ENCODE measurements at regions not wholly inside any gene's neighbourhood (a gene's known extent, or its start where the extent isn't known, plus 50 kb on each side); places are given as distances from the start of the nearest gene placed in this dataset.
"Not testable (repeated sequence)": the region's sequence is repeated elsewhere in the genome, so short reads cannot be mapped to it uniquely, and the experiment has no call there.

DNA sequence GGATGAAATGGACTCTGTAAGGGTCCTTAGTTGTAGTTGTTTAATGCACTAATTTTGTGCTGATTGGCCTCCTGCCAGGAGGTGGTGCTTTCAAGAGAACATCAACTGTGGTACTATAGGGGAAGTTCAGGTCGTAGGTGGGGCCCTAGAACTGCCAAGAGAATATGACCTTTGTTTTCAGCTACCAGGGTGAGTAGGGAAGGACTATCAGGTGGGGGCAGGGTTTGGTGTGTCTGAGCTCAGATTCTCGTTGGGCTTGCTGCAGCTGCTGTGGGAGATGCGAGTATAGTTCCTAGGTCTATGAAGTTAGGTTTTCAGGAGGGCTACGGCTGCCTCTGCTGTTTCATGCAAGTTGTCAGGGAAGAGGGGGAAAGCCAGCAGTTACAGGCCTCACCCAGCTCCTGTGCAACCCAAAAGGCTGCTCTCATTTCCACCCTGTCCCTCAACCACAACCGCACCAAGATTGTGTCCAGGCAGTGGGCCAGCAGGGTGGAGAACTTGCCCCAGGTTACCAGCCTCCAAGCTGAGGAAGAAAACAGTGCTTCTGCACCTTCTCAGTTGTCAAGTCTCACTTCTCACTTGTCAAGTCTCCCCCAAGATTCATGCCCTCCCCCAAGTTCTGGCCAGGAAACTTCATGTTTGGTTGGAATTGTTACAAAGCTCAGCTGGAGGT, 626.5 kb upstream of the MAP3K7 start:
- no peak for DNase-seq

DNA sequence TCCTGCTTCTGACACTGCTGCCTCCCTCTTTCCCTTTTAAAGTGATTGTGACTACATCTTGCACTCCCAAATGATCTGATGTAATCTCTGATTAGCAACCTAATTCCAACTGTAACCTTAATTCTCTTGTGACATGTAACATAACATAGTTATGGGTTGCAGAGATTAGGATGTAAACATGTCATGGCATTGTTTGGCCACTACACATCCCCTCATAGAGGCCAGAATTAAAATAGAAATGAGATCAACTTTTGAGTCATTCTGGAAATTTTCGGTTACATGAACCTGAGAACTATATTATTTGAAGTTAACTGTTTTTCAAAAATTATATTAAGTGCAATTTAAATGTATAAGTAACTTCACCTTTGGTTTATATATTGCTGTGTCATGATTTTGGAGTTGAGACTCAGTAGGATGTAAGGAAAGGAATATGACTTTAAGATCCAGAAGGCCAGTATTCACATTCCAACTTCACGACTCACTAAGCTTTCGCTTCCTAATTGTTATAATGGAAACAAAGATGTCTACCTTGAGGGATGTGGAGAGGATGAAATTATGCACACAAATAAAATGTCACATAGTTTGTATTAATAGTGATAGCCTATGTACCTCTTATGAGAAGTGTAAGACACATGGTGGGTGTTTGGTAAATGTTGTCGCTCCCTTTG, 611.9 kb upstream of the MAP3K7 start:
- no peak for DNase-seq

DNA sequence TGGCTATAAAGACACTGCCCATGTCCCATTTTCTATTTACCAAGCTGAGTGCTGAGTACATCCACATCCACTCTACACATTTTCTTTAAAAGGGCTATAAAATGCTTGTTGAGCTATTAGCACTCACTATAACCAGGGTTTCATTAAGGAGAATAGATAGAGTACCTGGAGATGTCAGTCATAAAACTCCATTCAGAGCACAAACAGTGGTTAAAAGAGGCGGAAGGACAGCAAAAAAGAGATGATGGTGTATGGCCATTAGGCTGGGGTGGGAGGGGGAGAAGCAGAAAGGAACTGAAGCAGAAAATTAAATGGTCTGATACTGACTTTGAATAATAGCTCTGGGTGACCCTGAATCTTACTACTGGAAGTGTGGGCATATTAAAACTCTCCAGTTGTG, 609.9 kb upstream of the MAP3K7 start:
- no peak for DNase-seq

DNA sequence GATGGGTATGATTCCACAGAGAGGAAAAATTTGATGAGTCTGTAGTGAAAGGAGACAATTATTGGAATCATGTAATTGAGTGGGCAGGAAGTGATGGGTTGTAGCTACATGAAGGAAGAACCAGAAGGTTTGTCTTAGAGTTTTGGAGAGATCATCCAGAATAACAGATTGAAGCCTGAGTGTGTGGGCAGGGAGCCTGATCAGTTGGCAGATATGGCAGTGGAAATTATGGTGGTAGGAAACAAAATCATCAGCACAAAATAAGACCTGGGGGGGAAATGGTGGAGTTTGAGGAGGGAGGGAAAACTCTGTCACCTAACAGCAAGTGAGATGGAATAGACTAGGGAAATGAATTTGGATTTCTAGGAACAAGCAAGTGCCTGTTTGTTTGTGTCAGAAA, 606.6 kb upstream of the MAP3K7 start:
- DNase-seq, result no peak

DNA sequence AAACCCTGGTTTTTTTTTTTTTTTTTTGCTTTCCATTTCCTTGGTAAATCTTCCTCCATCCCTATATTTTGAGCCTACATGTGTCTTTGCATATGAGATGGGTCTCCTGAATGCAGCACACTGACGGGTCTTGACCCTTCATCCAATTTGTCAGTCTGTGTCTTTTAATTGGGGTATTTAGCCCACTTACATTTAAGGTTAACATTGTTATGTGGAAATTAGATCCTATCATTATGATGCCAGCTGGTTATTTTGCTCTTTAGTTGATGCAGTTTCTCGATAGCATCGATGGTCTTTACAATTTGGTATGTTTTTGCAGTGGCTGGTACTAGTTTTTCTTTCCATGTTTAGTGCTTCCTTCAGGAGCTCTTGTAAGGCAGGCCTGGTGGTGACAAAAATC, 603.2 kb upstream of the MAP3K7 start:
- not testable (repeated sequence) for DNase-seq

DNA sequence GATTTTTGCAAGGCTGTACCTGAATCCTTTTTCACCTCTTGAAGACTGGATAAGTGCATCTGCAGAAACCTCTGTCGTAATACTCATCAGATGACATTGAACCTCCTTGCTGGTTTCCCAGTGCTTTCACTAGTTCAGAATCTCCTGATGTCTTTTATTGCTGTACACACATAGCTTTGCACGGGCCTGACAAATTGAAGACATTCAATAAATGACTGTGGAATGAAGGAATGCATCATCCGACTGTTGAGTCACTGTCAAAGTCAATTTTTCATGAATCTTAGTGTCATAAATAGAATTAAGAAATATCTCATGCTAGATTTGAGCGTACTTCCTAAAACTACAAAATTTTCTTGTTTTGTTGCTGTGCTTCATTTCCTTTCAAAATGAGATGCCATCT, 598.2 kb upstream of the MAP3K7 start:
- no peak for DNase-seq

DNA sequence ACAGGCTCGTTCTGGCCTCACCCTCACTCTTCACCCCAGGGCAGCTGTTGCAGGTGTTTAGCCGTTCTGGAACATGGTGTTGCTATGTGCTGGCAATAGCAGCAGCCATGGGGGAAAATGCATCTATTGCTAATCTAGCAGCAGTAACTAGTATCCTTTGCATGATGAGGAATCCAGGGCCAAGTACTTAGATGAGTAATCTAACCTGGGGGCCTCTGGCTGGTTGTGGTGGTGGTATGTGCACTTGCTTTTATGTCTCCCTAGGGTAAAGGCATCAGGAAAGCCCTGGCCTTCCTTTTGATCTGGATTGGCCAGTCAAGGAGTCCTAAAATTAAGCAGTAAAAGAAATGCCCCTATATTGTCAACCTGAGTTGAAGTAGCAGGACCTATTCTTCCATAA, 594.5 kb upstream of the MAP3K7 start:
- peak in 1 of 3 donors; percentile 24 for DNase-seq

DNA sequence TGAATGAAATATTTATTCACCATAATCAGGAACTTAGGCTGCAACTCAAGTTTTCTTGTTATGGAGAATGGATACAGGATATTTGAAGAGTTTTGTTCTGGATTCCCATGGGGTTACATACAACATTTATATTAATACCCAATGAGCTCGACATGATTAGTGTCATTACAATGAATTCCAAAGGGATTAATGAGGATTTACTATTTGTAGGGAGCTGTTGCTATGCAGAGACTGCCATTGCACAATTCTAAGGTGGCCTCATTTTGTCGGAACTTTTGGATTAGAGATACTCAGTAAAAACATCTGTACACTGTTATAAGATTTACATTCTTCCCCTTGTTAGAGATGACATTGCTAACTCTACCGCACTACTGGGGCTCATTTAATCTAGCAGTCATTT, 586.8 kb upstream of the MAP3K7 start:
- no peak for DNase-seq

DNA sequence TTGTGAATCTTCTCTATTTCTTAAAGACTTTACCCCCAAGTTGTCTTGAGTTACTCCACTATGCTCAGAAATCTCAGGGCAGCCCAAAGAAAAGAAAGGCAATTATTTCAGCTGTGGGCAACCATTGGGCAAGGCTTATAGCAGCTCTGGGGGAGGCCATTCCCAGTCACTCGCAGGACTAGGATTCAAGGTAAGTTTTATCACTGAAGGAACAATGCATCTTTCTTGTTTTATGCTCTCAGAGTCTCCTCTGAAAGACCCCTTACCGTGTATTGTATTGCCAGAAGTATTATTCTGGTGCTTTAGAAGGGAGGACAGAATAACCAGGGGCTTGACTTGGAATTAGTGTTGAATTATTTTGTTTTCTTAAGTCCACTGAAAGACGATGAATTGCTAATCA, 586.3 kb upstream of the MAP3K7 start:
- DNase-seq, result no peak

DNA sequence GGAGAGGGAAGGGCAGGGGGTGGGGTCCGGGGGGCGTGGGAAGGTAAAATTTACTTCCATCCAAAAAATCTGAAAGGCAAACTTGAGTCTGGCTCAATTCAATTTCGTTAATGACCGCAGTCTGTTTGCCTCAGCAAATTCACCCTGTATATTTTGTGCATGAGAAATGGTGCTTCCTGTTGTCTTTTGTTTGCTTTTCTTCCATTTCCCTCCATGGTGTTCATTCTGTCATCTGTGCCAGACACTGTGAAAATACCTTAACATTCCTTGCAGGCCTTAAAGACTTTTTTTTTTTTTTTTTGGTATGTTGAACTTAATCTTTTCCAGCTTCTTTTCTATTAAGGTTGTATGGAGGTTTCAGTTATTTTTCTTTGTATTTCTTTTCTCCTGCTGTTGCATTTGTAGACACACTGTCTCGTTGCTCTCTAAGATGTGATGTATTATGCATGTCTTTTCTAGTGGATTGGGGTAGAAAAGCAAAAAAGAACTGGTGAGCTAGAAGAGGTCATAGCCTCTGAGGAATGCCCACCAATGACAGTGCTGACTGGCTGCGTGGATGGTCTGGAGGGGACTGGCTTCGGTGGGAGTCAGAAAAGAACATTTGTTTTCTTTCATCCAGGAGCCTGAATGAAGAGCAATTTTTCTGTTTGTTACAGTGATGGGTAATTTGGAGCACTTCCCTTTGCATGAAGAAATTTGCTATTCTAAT, 585.0 kb upstream of the MAP3K7 start:
- DNase-seq, result no peak

DNA sequence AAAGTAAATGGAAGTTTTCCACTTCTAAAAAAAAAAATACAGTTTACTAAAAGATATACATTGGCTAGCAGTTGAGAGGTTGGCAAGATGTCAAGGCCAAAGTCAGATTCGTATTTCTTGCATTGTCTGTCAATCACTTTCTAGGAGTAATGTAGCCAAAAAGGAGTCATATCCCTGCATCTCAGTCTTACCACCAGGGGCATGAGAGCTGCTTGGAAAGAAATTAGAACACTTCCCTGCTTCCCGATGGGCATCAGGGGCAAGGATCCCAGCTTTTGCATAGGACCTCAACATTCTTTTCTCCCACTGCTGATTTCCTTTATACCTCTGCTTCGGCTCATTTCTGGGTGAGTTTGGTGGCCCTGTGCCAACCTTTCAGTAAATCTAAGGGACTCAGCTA, 581.0 kb upstream of the MAP3K7 start:
- no peak for DNase-seq

DNA sequence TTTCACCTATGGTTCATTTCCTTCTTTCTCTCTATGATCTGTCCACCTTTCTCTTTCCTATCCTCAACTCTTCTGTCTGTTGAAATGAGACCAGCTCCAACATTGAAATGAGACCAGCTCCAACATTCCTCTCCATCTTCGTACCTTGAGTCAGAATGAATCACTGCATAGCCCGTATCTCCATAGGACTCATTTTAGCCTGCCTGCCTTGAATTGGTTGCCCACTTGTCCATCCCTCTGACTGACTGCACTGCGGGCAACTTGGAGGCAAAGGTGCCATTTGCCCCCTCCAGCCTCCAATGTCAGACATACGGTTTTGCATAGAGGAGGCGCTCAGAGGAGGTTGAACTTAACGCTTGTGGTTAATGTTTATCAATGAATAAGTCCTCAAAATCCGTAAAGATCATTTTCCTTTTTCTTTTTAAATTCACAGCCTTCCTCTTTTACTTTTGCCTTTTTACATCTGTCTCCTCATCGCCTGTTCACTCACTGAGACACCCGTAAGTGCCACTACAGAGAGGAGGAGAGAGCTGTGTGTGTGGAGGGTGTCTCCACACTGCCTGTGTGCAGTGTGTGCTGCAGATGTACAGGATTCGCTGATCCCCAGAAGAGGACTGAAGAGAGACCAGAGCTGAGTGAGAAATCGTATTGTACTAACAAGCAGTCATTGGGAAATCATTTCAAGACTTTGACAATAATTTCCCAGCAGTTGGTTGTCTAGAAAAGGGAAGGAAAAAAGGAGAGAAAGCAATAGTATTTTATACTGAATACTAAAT, 579.6 kb upstream of the MAP3K7 start:
- no peak for DNase-seq

DNA sequence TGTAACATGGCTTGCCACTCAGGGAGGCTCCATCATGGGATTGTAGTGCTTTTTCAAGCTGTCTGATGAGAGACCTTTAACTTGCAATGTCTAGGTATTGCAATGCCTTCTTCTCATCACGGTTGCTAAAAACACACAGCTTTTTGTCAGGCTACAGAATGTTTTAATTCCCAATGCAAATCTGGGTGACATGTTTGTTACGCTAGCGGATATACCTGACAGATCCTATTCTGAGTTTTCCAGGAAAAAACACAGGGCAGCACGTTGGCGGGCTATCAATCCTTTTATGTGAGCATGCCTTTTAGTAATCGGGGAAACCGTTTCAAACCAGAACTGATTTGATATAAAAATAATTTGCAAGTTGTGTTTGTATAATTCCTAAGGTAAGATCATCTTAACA, 577.2 kb upstream of the MAP3K7 start:
- no peak for DNase-seq

DNA sequence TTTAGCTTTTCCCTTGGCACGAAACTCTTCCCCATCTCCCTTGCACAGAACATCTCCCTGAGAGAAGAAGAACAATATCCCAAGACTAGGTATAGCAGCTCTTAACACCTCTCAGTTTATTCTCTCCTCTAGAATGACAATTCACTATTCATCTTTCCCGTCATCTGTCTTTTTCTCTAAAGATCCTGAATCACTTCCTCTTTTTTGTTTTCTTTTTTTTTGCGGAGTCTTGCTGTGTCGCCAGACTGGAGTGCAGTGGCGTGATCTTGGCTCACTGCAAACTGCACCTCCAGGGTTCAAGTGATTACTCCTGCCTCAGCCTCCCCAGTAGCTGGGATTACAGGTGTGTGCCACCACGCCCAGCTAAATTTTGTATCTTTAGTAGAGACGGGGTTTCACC, 574.4 kb upstream of the MAP3K7 start:
- no peak for DNase-seq

DNA sequence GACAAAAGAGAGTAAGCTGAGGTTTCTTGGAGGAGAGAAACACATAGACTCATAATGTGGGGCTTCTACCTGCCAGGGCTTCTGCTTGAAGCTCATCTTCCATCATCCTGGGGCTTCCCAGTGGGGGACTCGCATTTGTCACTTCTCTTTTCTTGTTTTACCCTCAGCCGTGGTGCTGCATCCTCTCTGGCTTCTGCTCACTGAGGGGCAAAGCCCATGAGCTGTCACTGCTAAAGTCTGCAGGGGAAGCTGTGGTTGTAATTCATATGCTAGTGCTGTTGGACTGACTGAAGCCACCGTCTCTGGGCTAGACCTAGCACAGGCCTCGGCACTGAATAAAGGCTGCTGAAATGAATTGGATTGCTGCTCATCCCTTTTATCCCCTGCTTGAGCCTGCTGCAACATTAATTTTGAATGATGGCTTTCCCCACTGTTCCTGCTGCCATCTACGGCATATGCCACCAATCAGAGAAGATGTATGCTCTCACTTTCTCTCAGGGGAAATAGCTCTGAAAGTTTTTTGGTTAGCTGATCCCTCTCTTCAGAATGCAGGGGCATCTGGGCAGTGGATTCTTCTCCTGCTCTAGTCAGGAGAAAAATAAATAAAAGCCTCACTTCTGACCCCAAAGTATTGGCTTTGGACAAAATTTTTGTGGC, 568.4 kb upstream of the MAP3K7 start:
- DNase-seq, result no peak

DNA sequence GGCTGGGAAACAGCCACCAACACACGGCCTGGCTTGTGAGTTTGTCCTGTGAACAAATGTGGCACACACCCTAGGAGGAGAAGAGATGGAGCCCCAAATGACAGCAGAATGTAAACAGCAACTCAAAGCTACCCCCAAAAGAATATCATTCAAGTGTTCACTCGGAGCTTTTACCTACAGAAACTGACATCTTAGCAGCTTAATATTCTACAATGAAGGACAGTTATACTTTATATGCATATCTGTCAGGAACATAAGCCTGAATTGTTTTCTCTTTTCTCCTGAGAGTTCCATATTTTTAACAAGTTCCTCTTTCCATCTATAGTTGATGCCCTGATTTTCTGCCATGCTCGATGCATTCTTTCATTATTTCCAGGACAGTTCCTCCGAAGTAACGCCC, 566.0 kb upstream of the MAP3K7 start:
- DNase-seq, result no peak

DNA sequence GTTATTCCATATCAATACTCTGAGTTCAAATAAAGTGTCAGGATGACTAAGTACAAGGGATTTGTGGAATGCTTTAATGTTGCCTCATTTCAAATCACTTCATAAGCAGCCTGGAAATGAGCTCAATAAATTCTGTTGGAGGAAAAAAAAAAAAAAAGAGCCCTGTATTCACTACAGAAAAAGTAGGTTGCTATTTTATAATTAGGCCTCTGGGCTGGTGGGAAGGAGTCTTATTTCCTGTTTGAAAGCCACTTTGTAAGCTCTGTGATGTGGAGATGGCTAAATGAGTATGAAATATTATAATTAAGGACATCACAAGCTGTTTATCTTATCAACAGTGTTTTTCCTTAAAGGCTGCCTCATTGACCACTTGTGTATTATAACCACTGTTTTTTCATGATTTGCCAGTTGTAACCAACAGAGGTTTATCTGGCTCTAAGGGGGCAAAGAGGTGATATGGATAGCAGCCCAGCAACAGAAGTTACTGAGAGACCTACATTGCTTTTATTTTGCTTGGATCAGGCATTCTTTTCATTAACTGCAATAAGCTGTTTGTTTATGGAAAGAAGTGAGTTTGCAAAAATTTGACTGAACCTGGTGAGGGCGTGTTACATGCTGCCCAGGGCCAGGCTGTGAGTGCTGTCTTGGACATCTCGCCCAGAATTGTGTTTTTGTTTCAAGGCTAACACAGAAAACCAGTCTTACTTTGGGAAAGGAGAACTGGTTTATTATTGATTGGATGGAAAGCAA, 563.3 kb upstream of the MAP3K7 start:
- DNase-seq, result peak in 1 of 3 donors; percentile 28

DNA sequence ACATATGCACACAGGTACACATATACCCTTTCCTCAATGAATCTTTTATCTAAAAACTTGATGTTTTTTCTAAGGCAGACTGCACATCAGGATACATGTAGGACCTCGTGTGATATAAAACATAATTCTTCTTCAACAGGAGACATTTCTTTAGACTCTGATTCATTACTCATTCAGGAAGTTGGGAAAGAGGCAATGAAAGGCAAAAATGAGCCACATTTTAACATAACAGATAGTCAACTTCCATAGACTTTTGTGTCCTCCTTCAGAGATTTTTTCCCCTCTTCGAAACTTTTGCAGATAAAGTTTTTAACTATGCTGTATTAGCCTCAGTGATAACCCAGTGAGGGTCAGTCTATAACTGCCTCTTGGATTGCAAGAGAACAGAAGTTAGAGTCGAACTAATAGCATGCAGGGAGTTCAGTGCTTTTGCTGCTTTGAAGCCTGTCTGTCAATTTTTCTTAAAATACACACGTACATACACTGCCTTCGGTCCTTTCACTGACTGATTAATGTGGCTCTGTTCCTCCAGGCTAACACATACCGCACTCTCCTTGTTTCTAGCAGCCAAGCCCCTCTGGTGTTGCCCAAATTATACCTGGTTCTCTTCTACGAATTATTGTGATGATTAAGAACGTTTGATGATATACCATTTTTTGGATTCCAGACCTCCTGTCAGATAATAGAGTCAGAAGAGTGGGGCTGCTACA, 562.5 kb upstream of the MAP3K7 start:
- no peak for DNase-seq

DNA sequence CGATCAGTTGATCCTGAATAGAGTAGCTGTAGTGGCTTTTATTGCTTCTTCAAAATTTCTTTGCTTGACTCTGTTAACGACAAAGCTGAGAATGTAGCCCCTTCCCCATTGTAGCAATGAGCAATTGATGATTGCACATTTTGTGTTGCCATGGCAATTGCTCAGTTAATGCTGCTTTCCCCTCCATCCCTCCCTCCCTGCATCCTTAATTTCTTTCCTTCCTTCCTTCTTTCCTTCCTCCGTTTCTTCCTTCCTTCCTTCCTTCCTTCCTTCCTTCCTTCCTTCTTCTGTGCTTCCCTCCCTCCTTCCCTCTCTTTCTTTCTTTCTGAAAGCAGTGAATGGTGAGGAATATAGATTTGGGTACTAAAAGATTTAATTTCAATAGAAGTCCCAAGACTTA, 557.3 kb upstream of the MAP3K7 start:
- DNase-seq, result no peak

DNA sequence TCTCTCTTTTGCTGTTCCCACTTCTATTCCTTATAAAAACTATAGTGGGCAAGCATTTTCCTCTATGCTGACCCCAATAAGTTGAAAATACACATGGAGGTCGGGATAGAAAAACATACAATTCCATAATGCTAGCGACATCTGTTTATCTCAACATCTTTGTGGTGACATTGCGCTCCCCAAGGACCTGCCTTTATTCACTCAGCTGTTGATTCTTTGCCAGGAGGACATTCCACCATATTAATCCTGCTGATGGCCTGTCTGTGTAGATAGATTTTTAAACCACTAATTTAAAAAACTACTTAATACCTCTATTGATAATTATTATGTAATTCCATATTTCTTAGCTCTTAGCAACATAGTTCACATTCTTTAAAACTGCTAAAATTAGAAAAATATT, 555.3 kb upstream of the MAP3K7 start:
- DNase-seq, result no peak

DNA sequence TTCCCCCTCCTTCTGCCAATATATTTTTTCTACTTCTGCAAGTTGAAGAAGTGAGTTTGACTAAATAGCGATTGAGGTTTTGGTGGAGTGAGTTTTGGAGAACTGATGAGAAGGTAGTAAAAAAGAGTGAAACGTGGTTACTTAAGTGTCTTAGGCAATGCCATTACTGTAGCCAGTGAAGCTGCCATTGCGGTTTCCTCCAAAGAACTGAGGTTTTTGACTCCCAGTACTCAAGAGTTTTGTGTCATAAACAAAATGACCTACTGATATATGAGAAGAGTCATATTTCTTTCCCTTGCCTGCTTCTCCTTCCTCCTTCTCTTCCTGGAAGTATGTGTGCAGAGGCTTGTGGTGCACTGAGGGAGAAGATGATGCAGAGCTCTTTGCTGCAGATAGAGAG, 554.5 kb upstream of the MAP3K7 start:
- no peak for DNase-seq
